ENCODE measurements at regions not wholly inside any gene's neighbourhood (a gene's known extent, or its start where the extent isn't known, plus 50 kb on each side); places are given as distances from the start of the nearest gene placed in this dataset.

- Mint-ChIP-seq H3K27ac (no peak overlapping the region), H3K4me3 (ENCODE audit: low read depth) (no peak overlapping the region), H3K36me3 (ENCODE audit: insufficient read depth) (peaks cover 5% of the 10 kb centered on the region), H3K27me3 (no peaks in the 10 kb centered on the region), H3K9me3 (ENCODE audit: low read depth) (peaks cover 12% of the 10 kb centered on the region), H3K4me1 (ENCODE audit: low read depth) (no peaks in the 10 kb centered on the region)
- TF ChIP-seq CTCF (IDR thresholded peaks at IDR 0.05; ENCODE audit: unreplicated experiment) = no peak
- no peak for DNase-seq (ENCODE audit: low spot score, unreplicated experiment)
These were observed 1239.3 kb upstream of the ADGRL4 start for GRCh38 chr1:80245813-80246212.

DNA sequence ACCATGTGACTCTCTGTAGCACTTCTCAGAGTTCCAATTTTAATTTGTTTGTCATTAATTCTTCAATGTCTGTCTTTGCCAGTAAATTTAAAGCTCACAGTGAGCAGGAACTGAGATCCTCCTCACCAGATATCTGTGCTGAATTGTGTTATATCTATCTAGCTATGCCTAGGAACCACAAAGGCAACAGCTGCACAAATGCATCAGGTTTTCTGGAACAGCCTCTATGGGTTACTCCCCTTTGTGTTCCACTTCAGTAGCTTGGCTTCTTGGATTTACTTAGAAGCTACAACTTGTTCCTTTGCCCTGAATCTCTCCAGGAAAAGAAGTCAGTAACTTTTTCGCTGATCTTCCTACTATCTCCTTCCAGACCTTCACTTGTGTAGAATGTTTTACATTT lies 1237.8 kb upstream of the ADGRL4 start:
- Mint-ChIP-seq H3K4me1 (ENCODE audit: low read depth) (no peaks in the 10 kb centered on the region), H3K4me3 (ENCODE audit: low read depth) (no peak overlapping the region), H3K27ac (no peak overlapping the region)

GRCh38 chr1:80241566-80241965 lies 1235.0 kb upstream of the ADGRL4 start:
- no peak for TF ChIP-seq CTCF (IDR thresholded peaks at IDR 0.05; ENCODE audit: unreplicated experiment)
- no peaks in the 10 kb centered on the region for H3K27me3 Mint-ChIP-seq
- no peak for DNase-seq (ENCODE audit: low spot score, unreplicated experiment)
- H3K36me3 Mint-ChIP-seq (ENCODE audit: insufficient read depth) = no peaks in the 10 kb centered on the region
- no peak overlapping the region for H3K4me3 Mint-ChIP-seq (ENCODE audit: low read depth)
- H3K27ac Mint-ChIP-seq = no peak overlapping the region
- H3K9me3 Mint-ChIP-seq (ENCODE audit: low read depth) = no peaks in the 10 kb centered on the region
- H3K4me1 Mint-ChIP-seq (ENCODE audit: low read depth) = no peaks in the 10 kb centered on the region

More for the DNA sequence above, 1237.8 kb upstream of the ADGRL4 start:
- peaks cover 2% of the 10 kb centered on the region for H3K36me3 Mint-ChIP-seq (ENCODE audit: insufficient read depth)
- H3K27me3 Mint-ChIP-seq = no peaks in the 10 kb centered on the region
- no peak for TF ChIP-seq CTCF (IDR thresholded peaks at IDR 0.05; ENCODE audit: unreplicated experiment)
- no peak for DNase-seq (ENCODE audit: low spot score, unreplicated experiment)
- peaks cover 6% of the 10 kb centered on the region for H3K9me3 Mint-ChIP-seq (ENCODE audit: low read depth)

- H3K27me3 Mint-ChIP-seq = no peaks in the 10 kb centered on the region
- no peaks in the 10 kb centered on the region for H3K9me3 Mint-ChIP-seq (ENCODE audit: low read depth)
- H3K4me3 Mint-ChIP-seq (ENCODE audit: low read depth) = no peak overlapping the region
- H3K36me3 Mint-ChIP-seq (ENCODE audit: insufficient read depth) = no peaks in the 10 kb centered on the region
- TF ChIP-seq CTCF (IDR thresholded peaks at IDR 0.05; ENCODE audit: unreplicated experiment) = no peak
- H3K4me1 Mint-ChIP-seq (ENCODE audit: low read depth) = peaks cover 3% of the 10 kb centered on the region
- no peak overlapping the region for H3K27ac Mint-ChIP-seq
- no peak for DNase-seq (ENCODE audit: low spot score, unreplicated experiment)
These were observed 1219.0 kb upstream of the ADGRL4 start for GRCh38 chr1:80225510-80225909.

DNA sequence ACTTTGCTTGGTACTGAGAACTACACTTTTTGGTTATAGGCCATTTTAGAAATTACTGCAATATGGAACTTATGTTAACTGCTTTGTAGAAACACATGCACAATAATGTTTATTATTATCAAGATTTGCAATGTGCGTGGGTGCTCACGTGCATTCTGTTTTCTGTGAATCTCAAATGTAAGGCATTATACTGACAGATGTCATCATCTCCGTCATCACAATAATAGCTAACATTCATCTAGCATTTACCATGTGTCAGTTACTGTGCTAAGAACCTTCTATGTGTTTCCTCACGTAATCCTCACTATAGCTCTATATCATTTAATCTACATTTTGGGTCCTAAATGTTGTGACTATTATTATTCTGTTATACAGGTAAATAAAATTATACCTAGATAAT lies 1214.8 kb upstream of the ADGRL4 start:
- Mint-ChIP-seq H3K27me3 (no peaks in the 10 kb centered on the region), H3K27ac (no peak overlapping the region), H3K9me3 (ENCODE audit: low read depth) (no peaks in the 10 kb centered on the region), H3K4me3 (ENCODE audit: low read depth) (no peak overlapping the region), H3K36me3 (ENCODE audit: insufficient read depth) (no peaks in the 10 kb centered on the region), H3K4me1 (ENCODE audit: low read depth) (peaks cover 5% of the 10 kb centered on the region)
- TF ChIP-seq CTCF (IDR thresholded peaks at IDR 0.05; ENCODE audit: unreplicated experiment) = no peak
- DNase-seq (ENCODE audit: low spot score, unreplicated experiment) = no peak
